OCI-LY1 (cell line): ENCODE measurements at regions not wholly inside any gene's neighbourhood (a gene's known extent, or its start where the extent isn't known, plus 50 kb on each side); places are given as distances from the start of the nearest gene placed in this dataset.

Experiments
- CTCF ChIP-seq: fragments of 200-600 bp; sonication (generic), shearing (Covaris generic); IDR thresholded peaks from 2 replicates; pipeline ENCODE4 v1.5.1; 2017; ENCODE audit warnings: mild to moderate bottlenecking, antibody characterized with exemption, low read length, moderate library complexity, mixed read lengths
- EZH2 ChIP-seq: fragments of 200-600 bp; sonication (generic), shearing (Covaris generic); IDR thresholded peaks from 2 replicates; pipeline ENCODE4 v1.8.0; 2017; ENCODE audit warnings: borderline replicate concordance, mixed run types, mild to moderate bottlenecking, antibody characterized with exemption, low read length, moderate library complexity, mixed read lengths

- TF ChIP-seq CTCF = no peak
- TF ChIP-seq EZH2 = no peak
These were observed 132.5 kb upstream of the PTER start for GRCh38 chr10:16304311-16304710.
